ENCODE measurements at regions not wholly inside any gene's neighbourhood (a gene's known extent, or its start where the extent isn't known, plus 50 kb on each side); places are given as distances from the start of the nearest gene placed in this dataset.
A peak's percentile ranks its signal among the peaks of the same experiment; 100 is the strongest.

DNA sequence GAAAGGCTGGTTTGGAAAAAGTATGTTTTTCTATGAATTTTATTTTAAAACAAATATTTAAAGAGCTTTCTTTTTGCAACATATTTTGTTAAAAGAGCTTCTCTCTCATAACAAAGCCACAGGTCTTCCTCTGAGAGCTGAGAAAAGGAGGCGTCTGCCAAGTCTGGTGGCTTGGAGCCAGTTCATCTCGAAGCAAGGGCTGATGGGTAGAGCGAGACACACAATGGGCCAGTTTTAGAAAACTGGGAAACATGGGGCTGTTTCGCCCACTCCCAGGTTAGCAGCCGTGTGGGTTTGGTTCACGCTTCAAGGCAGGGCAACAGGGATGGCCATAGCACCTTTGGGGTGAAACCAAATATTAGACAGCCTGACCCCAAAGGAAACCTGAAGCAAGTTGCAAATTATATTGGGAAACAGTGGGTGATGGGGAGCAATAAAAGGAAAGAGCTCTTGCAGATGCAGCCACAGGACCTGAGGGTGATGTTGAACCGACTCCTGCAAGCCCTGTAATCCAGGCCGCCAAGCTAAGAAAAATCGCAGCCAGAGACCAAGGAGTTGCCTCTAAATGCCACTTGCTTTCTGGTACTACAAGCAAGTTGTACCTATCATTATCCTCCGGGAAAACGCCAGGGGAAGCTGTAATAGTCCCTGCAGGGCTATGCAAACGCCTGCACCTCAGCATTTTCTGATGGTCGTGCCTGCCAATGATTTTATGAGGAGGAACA lies 88.4 kb upstream of the GALNT15 start:
- no peak overlapping the region for H3K4me3 ChIP-seq
- peak in 2 of 4 donors; percentile 12 to 24 for DNase-seq
- intact Hi-C loops (cut with DNase I): no loop called here
- peaks cover 9% of the 10 kb centered on the region for H3K4me1 ChIP-seq
- no peaks in the 10 kb centered on the region for H3K36me3 ChIP-seq (replicated peaks in 1 of 2; ENCODE audit: insufficient read depth in 1 of 2, low read depth in 2 of 2)
- peaks cover 0 to 8% (median 0%) of the 10 kb centered on the region in 3 donors for H3K9me3 ChIP-seq
- no peak overlapping the region for H3K27ac ChIP-seq
- TF ChIP-seq CTCF (IDR thresholded peaks at IDR 0.05) (no peak), POLR2A (IDR thresholded peaks at IDR 0.05) (no peak)
- 74 to 85% methylated on average over 13 of the region's 13 CpGs for WGBS, 2 donors
- ATAC-seq: no peak
- no peaks in the 10 kb centered on the region for H3K27me3 ChIP-seq

DNA sequence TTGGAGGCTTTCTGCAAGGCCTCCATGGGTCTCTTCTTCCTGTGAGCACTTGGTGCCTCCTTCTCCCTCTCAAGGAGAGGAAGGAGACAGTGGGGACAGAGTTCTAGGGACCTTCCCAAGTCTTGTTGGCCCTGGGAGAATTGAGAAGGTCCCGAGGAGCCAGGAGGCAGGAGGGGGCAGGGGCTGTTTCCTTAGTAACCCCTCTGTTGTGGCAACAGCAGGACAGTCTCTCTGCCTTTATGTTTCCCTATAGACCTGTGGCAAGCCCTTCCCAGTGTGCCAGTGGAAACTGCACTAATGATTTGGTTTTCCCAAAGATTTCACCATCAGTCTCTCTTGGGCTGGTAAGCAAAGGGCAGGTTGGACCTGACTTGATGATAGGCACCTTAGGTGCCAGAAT lies 87.8 kb upstream of the GALNT15 start:
- intact Hi-C loops (cut with DNase I): no loop called here
- DNase-seq: no peak
- H3K36me3 ChIP-seq (replicated peaks in 1 of 2; ENCODE audit: insufficient read depth in 1 of 2, low read depth in 2 of 2): no peaks in the 10 kb centered on the region
- 57 to 100% methylated on average over 1 of the region's 1 CpG for WGBS, 2 donors
- peaks cover 0 to 1% (median 0%) of the 10 kb centered on the region in 3 donors for H3K9me3 ChIP-seq
- no peak for ATAC-seq
- TF ChIP-seq POLR2A (IDR thresholded peaks at IDR 0.05) (no peak), CTCF (IDR thresholded peaks at IDR 0.05) (no peak)
- no peak overlapping the region for H3K4me3 ChIP-seq
- H3K4me1 ChIP-seq: peaks cover 9% of the 10 kb centered on the region
- H3K27me3 ChIP-seq: no peaks in the 10 kb centered on the region
- no peak overlapping the region for H3K27ac ChIP-seq

DNA sequence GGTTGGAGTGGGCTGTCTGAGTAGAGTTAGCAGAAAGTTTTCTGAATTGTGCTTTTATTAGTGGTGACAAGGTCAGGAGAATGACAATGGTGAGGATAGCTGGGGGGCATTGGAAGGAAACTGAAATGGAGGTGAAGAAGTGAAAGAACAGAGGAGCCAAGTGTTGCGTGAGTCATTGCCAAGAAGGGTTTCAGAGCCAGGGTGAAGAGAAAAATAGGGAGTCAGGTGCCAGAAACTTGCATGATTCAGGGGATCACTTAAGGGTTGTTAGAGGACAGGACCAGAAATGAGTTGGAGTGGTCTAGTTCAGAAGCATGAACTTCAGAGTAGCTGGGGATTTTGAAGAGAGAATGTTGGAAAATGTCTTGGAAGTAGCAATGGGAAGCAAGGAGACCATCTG lies 86.0 kb upstream of the GALNT15 start:
- peaks cover 9% of the 10 kb centered on the region for H3K4me1 ChIP-seq
- intact Hi-C loops (cut with DNase I): no loop called here
- H3K27me3 ChIP-seq: no peaks in the 10 kb centered on the region
- no peak overlapping the region for H3K27ac ChIP-seq
- H3K36me3 ChIP-seq (replicated peaks in 1 of 2; ENCODE audit: insufficient read depth in 1 of 2, low read depth in 2 of 2): no peaks in the 10 kb centered on the region
- no peaks in the 10 kb centered on the region for H3K9me3 ChIP-seq
- H3K4me3 ChIP-seq: no peak overlapping the region
- 92% methylated on average over 1 of the region's 1 CpG for WGBS, 2 donors
- DNase-seq (no peak), ATAC-seq (no peak)
- TF ChIP-seq CTCF (IDR thresholded peaks at IDR 0.05): no peak
- no peak for TF ChIP-seq POLR2A (IDR thresholded peaks at IDR 0.05)

DNA sequence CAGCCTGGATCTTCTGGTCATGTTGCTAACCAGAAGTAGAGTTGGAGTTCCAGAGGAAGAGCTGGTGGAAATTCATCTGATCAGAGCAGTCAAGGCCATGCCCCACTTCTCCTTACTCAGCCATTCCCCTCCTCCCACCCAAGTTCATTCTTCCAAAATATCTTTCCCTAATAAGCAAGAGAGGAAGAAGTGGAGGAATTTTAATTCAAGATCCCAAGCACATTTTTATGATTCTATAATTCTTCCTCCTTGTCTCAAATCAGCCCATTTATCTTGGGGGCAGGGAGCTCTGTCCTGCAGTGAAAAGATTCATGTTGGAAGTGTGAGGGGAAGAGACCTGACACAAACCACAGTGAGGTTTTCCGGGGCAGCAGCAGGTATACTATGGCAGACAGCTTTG lies 85.0 kb upstream of the GALNT15 start:
- H3K27me3 ChIP-seq: no peaks in the 10 kb centered on the region
- no peak overlapping the region for H3K4me3 ChIP-seq
- H3K9me3 ChIP-seq: no peaks in the 10 kb centered on the region
- no peak for ATAC-seq
- TF ChIP-seq CTCF (IDR thresholded peaks at IDR 0.05): no peak
- TF ChIP-seq POLR2A (IDR thresholded peaks at IDR 0.05): no peak
- no peaks in the 10 kb centered on the region for H3K36me3 ChIP-seq (replicated peaks in 1 of 2; ENCODE audit: insufficient read depth in 1 of 2, low read depth in 2 of 2)
- peaks cover 9% of the 10 kb centered on the region for H3K4me1 ChIP-seq
- no peak for DNase-seq
- no peak overlapping the region for H3K27ac ChIP-seq
- intact Hi-C loops (cut with DNase I): no loop called here
- 93 to 100% methylated on average over 1 of the region's 1 CpG for WGBS, 2 donors

GRCh38 chr3:16090024-16090423 lies 84.5 kb upstream of the GALNT15 start:
- Histone ChIP-seq H3K4me3 (no peak overlapping the region), H3K27me3 (no peaks in the 10 kb centered on the region), H3K27ac (no peak overlapping the region), H3K36me3 (replicated peaks in 1 of 2; ENCODE audit: insufficient read depth in 1 of 2, low read depth in 2 of 2) (no peaks in the 10 kb centered on the region), H3K9me3 (no peaks in the 10 kb centered on the region), H3K4me1 (peaks cover 9% of the 10 kb centered on the region)
- ATAC-seq (peak; percentile 21), DNase-seq (peak in 1 of 4 donors; percentile 45)
- TF ChIP-seq CTCF (IDR thresholded peaks at IDR 0.05): no peak
- no peak for TF ChIP-seq POLR2A (IDR thresholded peaks at IDR 0.05)
- WGBS, 2 donors: 27 to 36% methylated on average over 1 of the region's 1 CpG
- intact Hi-C loops (cut with DNase I): no loop called here

Data from body of pancreas (tissue), 4 donors.